AML-193 (cell line): ENCODE measurements at regions not wholly inside any gene's neighbourhood (a gene's known extent, or its start where the extent isn't known, plus 50 kb on each side); places are given as distances from the start of the nearest gene placed in this dataset.
"Not testable (repeated sequence)": the region's sequence is repeated elsewhere in the genome, so short reads cannot be mapped to it uniquely, and the experiment has no call there.

Source experiments
- DNase-seq, 2 experiments: peaks; one replicate each; lab custom pipeline; 2025; lab: John Stamatoyannopoulos, UW

GRCh38 chr2:193847130-193847529 lies 1652.4 kb upstream of the TMEFF2 start:
- DNase-seq: no peak

DNA sequence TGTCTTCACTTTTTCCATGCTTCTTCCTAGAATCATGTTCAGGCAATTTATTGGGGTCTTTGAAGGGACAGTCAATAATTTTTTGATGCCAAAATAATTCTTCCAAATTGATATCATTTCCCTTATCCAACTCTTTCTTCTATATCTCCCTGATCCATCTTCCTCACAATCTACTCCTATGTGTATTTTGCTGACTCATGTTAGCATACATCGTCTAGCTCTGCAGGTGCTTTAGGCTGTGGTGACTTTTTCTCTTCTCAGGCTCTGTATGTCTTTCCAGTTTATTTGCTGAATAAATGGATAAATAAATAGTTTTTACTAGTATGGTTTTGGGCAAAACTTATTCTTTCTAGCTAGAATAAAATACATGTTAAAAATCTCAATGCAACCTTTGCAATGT lies 1650.9 kb upstream of the TMEFF2 start:
- no peak for DNase-seq

DNA sequence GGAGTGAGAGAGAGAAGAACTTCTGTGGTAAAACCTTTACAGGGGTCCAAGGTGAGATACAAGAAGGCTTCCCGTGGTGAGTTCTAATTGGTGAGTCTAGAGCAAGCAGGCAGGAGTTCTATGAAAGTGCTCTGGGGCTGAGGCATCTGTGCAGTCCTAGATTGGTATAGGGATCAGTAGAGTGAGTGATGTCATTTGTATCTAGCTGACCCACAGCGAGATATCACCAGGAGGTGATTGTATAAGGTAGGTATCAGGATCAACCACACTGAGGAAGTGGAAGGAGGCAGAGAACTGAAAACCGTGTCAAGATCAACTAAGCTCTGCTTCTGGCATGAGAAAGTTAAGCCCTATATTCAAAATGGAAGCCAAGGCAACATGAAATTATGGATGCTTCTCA lies 1648.9 kb upstream of the TMEFF2 start:
- no peak for DNase-seq

DNA sequence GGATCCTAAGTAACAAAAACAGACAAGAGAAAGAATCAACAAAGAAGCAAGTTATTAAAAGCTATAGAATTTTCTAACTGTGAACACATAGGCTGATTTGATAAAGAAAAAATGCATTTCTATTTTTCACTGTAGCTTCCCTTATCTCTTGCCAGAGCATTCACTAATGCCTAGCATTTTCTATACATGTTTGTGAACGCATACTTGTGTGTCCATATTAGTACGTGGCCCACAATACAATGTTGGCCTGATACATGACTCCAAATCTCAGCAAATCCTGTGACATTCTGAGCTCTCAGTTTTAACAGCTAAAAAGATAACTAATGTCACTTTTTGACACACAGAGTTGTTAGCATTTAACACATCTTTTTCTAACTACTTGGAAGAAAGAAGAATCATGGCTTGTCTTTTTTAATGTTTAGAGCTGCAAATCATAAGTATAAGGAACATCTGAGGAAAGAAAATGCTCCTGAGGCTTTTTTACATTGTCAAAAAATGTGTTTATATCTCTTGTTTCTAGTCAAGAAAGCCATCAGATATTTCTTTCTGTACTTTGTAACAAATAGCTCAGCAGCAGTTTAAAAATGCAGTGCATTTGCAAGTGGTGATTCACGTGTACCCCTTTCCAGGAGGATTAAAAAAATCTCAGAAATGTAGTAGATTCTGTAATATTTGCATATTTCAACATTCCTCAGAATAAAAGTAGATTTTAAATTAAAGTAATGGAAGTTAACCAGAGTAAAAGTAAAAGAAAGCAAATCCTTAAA lies 1646.8 kb upstream of the TMEFF2 start:
- DNase-seq: no peak

GRCh38 chr2:193837111-193837738 lies 1642.5 kb upstream of the TMEFF2 start:
- no peak for DNase-seq

DNA sequence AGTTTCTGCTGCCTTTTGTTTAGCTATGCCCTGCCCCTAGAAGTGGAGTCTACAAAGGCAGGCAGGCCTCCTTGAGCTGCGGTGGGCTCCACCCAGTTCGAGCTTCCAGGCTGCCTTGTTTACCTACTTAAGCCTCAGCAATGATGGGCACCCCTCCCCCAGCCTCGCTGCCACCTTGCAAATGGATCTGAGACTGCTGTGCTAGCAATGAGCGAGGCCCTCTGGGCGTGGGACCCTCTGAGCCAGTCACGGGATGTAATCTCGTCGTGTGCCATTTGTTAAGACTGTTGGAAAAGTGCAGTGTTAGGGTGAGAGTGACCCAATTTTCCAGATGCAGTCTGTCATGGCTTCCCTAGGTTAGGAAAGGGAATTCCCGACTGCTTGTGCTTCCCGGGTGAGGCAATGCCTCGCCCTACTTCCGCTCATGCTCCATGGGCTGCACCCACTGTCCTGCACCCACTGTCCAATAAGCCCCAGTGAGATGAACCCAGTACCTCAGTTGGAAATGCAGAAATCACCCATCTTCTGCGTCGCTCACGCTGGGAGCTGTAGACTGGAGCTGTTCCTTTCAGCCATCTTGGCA lies 1641.8 kb upstream of the TMEFF2 start:
- not testable (repeated sequence) for DNase-seq

- DNase-seq: not testable (repeated sequence)
Measured at GRCh38 chr2:193833895-193834294, 1639.2 kb upstream of the TMEFF2 start.

DNA sequence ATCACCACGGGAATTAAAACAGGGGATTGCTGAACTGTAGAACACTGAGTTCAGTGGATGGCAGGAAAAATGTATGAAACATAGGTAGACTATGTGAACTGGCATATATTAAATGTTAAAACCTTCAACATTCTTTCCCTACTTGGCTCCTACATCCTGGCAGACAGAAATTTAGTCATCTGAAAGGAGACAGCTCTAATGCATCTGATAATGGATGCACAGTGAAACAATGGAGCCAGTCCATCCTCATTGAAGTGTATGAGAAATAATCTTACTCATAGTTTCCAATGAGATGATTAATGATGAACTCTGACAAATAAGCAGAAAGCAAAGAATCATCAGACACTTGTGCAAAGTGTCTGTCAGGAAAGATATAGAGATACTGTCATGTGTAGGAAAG lies 1629.7 kb upstream of the TMEFF2 start:
- no peak for DNase-seq

DNA sequence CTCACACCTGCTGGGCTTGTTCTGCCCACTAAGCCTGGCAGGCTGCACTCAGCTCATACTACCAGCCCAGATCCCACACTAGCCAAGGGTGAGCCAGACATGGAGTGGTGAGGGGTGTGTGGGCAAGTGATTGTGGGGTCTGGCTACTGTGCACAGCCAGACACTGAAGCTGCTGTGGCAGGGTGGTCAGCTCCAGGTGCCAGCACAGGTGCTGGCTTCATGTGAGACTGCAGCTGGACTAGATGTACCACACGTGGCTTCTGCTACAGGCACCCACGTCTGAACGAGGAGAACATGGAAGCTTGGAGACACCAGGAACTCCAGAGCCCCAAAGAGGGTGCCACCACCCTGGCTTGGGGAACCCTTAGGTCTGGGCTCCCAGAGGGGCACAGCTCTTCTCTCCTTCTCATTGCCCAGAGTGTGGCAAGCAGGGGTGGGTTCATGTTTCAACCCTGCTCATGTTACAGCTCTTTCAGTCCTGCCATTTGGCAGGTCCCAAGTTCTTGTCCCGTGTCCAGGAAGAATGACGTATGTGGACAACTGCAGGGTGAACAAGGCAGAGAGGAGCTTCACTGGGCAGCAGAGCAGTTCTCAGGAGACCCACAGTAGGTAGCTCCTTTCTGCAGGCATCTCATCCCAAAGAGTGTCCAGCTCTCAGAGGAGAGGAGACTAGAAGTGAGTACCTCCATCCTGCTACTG lies 1624.2 kb upstream of the TMEFF2 start:
- DNase-seq: no peak

GRCh38 chr2:193816008-193816407 lies 1621.3 kb upstream of the TMEFF2 start:
- DNase-seq: no peak

- DNase-seq: no peak
Measured at GRCh38 chr2:193810533-193810932, 1615.8 kb upstream of the TMEFF2 start.

DNA sequence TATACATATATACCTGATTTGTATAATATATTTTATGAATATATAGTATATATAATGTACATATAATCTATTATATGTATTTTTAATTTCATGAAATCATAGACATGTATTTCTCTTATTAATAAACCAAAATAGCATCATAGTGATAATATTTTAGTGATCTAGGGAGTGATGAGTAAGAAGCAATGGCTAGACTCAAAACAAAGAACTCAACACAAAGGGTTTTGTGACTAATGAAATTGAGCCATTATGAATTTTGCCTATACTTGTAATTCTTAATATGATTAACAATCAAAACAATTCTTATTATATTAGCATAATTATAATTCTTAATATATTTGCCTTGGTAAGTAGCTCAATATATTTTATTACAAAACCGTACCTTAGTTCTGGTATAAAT lies 1614.1 kb upstream of the TMEFF2 start:
- no peak for DNase-seq

DNA sequence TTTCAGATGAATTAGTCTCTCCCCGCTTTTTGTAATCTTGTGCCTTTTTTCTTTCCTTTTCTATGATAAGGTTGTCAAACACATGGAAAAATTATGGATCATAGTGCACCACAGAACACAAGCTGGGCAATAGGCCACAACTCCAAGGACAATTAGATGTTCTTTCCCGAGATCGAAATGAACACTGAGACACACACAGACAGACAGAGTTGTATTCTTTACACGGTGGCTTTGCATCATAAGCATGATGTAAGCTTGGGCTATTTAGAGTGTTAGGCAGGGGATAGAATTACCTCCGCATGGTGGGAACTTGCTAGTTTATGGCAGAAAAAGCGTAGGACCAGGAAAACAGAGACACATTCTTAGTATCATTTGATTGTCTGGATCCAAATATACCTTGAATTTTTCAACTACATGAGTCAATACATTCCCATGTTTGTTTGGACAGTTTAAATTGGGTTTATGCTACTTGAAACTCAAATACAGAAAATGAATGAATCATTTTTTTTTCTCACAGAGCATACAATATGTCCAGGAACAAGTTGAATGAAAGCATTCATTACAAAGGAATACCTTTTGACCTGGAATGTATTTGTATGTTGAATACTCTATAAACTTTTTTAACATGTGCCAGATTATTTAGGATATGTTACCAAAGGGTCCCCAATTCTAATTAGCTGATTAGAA lies 1611.5 kb upstream of the TMEFF2 start:
- DNase-seq: no peak

- no peak for DNase-seq
Measured at GRCh38 chr2:193796847-193797246, 1602.1 kb upstream of the TMEFF2 start.

- DNase-seq: no peak
Measured at GRCh38 chr2:193793914-193794313, 1599.2 kb upstream of the TMEFF2 start.

GRCh38 chr2:193783681-193784080 lies 1588.9 kb upstream of the TMEFF2 start:
- no peak for DNase-seq

DNA sequence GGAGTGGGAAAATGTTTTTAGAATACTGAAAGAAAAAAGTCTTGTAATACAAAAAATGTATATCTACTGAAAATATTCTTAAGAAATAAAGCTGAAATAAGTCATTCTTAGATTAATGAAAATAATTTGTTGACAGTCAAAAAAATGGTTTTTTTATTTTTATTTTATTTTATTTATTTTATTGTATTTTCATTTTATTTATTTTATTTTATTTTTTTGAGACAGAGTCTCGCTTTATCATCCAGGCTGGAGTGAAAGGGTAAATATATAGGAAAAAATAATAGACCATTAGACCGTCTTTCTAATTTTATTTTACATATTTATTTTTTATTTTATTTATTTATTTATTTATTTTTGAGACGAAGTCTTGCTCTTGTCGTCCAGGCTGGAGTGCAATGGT lies 1583.6 kb upstream of the TMEFF2 start:
- DNase-seq: no peak

DNA sequence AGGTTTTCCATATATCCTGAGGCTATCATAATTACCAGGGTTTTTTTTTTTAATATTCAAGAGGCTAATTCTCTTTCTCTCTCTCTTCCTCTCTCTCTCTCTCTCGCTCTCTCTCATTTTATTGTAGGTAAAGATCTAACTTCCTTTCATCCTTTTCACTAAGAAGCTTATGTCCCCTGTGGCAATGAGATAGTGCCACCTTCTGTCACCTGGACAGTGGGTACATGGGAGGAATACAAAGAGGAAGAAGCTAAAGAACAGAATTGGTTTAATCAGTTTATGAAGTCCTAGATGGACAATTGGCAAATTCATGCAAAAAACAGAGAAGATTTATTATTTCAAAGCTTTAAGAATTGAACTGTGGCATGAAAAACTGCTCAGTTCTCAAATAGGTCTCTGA lies 1582.3 kb upstream of the TMEFF2 start:
- DNase-seq: no peak

GRCh38 chr2:193774166-193774565 lies 1579.4 kb upstream of the TMEFF2 start:
- DNase-seq: no peak

- DNase-seq: no peak
Measured at GRCh38 chr2:193751299-193751698, 1556.6 kb upstream of the TMEFF2 start.

DNA sequence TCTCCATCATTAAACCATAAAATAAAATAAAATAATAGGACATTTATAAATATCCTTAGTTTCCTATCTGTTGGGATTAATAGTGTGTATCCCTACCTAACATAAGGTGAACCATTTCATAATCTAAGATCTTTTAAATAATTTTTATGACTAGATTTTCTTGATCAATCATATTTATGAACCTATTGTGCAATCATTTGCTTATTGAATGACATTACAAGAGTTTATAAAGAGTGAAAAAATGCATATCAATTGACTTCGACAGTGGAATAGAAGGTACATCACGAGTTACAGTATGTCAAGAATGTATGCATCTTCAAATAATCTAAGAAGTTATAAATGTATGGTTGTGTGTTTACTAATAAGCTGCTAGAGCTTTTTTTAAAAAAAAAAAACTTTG lies 1554.8 kb upstream of the TMEFF2 start:
- DNase-seq: no peak

DNA sequence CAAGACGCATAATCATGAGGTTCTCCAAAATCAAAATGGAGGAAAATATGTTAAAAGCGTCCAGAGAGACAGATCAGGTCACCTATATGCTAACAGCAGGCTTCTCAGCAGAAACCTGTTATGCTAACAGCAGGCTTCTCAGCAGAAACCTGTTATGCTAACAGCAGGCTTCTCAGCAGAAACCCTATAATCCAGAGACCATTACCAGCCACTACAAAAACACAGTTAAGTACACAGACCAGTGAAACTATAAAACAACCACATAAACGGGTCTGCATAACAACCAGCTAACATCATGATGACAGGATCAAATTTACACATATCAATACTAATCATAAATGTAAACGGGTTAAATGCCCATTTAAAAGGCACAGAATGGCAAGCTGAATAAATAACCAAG lies 1548.4 kb upstream of the TMEFF2 start:
- DNase-seq: no peak
